Suprapubic skin (tissue), 4 donors: ENCODE measurements at regions not wholly inside any gene's neighbourhood (a gene's known extent, or its start where the extent isn't known, plus 50 kb on each side); places are given as distances from the start of the nearest gene placed in this dataset.

Source experiments
- EP300 ChIP-seq: sonication (generic); formaldehyde crosslinking; IDR thresholded peaks from one replicate; pipeline ENCODE4 v1.6.1; 2017; ENCODE audit warnings: antibody characterized with exemption
- POLR2A ChIP-seq, 2 donors: fragments of 450-650 bp; IDR thresholded peaks; one replicate each; pipeline ENCODE4 v1.6.1; 2017; ENCODE audit warnings: antibody characterized with exemption in 2 of 2, mild to moderate bottlenecking in 2 of 2, moderate library complexity in 2 of 2
- POLR2AphosphoS5 ChIP-seq, 3 donors: sonication (generic); formaldehyde crosslinking; IDR thresholded peaks; one replicate each; pipeline ENCODE4 v1.6.1; 2017; ENCODE audit warnings: antibody characterized with exemption in 3 of 3
- TF ChIP-seq, protein P1 (sequence below), 2 donors: fragments of 200-600 bp in 1 of 2; fragments of 450-650 bp in 1 of 2; sonication (generic) in 1 of 2; IDR thresholded peaks; one replicate each; pipeline ENCODE4 v1.5.1; 2016 to 2019; ENCODE audit warnings: antibody characterized with exemption in 2 of 2, mild to moderate bottlenecking in 1 of 2, moderate library complexity in 1 of 2

DNA sequence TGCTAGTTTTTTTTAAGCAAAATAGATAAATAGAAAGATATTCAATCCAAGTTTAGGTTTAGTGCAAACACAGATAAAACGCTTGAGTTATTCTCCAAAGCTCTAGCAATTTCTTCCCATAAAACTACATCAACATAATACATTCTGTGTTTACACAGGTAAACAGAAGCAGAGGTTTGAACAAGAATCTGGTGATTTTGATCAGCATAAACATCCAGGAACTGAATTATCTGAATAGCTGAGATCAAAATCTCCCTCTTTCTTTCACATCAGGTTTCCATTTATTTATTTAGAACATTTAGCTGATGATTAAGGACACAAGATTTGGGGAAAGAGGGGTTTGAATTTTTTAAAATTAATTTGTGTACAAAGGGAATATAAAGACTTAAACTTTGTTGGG, 1564.6 kb downstream of the MRPL39 start:
- TF ChIP-seq EP300: no peak
- TF ChIP-seq, protein P1, sequence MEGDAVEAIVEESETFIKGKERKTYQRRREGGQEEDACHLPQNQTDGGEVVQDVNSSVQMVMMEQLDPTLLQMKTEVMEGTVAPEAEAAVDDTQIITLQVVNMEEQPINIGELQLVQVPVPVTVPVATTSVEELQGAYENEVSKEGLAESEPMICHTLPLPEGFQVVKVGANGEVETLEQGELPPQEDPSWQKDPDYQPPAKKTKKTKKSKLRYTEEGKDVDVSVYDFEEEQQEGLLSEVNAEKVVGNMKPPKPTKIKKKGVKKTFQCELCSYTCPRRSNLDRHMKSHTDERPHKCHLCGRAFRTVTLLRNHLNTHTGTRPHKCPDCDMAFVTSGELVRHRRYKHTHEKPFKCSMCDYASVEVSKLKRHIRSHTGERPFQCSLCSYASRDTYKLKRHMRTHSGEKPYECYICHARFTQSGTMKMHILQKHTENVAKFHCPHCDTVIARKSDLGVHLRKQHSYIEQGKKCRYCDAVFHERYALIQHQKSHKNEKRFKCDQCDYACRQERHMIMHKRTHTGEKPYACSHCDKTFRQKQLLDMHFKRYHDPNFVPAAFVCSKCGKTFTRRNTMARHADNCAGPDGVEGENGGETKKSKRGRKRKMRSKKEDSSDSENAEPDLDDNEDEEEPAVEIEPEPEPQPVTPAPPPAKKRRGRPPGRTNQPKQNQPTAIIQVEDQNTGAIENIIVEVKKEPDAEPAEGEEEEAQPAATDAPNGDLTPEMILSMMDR (IDR thresholded peaks at IDR 0.05): no peak
- TF ChIP-seq POLR2A (IDR thresholded peaks at IDR 0.05): no peak
- TF ChIP-seq POLR2AphosphoS5 (IDR thresholded peaks at IDR 0.05): no peak
